Renal pelvis (tissue), 1 donor: ENCODE measurements at regions not wholly inside any gene's neighbourhood (a gene's known extent, or its start where the extent isn't known, plus 50 kb on each side); places are given as distances from the start of the nearest gene placed in this dataset.

Experiments
- DNase-seq: peaks from one replicate; pipeline ENCODE4 v3.0.0-alpha.2; 2013

DNA sequence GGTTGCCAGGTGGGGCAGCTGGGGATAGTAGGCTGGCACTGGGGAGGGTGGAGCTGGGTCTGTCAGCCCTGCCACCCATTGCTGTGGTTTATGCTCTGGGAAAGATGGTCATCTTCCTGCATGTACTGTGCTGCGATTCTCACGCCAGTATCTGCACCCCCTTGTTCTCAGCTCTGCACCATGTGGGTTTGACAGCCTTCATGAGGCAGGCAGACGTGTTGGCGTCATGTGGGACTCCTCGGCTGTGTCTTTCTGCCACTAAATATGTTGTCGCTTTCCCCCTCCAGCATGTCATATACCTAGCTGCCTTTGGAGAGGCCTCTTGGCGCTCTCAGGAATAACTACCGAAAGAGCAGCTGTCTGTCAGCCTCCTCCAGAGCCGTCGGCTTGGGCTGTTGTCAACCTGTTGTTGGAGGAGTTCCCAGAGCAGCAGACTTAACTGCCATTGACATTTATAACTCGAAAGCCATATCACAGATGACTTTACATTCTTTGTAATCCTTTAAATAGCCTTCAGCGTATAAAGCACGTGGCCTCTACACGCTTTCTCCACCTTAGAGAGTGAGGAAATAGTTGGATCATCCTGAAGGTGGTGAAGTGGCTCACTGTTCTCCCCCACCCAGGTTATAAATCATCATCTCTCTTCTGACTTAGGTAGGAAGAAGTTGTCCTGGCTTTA is 80.4 kb upstream of the MGAT5 start:
- no peak for DNase-seq

DNA sequence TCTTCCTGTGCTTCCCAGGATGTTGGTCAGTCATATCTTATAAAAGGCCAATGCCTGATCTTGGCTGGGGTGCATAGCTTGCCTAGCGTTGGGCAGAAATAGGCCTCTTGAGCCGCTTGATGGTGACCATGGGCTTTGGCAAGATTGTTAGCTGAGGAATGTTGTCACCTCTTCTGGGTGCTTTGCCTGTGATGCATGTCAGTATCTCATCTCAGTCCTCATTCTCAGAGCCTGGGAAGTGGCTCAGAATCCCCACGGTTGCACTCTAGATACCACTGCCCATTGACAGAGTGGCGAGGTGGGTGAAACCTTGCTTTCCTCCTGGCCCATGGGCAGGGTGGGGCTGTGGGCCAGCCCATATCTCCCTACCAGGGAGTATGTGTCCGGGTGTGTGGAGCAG is 79.2 kb upstream of the MGAT5 start:
- no peak for DNase-seq

GRCh38 chr2:134175834-134176233 is 78.0 kb upstream of the MGAT5 start:
- DNase-seq: no peak

DNA sequence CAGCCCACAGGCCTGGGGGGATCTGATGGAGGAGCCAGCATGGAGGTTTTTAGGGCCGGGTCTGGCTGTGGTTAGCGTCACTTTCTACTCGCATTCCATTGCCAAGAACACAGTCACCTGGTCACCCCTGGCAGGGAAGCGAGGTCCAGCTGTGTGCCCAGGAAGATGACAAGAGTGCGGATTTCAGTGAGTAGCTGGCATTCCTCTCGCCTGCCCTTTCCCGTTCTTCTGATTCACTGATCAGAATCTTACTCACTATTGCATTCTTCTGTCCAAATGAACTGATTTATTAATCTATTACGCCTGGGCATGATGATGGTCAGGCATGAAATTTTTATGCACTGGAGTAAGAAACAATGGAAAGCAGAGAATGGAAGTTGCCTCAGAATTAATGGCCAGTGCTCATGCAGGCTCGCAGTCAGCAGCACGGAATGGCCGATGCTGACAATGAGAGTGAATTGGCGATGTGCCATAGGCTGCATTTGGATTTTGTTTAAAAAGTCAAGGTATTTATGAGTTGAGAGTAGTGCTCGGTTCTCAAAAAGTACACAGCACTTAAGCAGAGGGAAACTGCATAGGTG is 76.4 kb upstream of the MGAT5 start:
- no peak for DNase-seq

DNA sequence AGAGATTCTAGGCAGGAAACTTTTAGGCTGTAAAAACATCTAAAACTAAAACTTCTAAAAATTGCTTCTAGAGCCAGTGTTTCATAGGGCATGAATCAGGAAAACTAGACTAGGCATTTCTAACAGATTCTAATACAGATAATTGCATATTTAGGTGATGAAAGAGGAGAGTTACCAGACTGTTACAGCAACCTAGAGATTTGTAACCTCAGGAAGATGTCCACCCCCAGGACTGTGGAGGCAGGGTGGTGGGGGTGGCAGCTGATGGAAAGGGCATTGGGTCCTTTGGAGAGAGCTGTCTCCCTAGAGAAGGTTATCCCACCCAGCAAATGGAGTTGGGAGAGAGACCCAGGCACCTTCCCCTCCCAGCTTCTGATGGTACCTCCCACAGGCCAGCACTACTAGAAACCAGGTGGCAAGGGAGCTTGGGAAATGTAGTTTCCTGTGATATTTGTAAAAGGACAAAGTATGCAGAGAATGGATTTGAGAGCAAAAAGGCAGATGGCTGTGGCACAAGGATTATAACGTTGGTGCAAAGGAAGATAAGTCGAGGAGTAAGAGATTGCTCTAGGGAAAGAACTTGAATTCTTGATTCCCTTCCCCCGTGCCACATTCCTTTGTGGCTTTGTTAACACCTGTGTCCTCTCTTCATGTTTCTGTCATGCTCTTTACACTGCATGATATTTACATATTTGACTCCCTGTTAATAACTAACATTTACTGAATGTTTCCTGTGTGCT is 75.6 kb upstream of the MGAT5 start:
- DNase-seq: no peak

DNA sequence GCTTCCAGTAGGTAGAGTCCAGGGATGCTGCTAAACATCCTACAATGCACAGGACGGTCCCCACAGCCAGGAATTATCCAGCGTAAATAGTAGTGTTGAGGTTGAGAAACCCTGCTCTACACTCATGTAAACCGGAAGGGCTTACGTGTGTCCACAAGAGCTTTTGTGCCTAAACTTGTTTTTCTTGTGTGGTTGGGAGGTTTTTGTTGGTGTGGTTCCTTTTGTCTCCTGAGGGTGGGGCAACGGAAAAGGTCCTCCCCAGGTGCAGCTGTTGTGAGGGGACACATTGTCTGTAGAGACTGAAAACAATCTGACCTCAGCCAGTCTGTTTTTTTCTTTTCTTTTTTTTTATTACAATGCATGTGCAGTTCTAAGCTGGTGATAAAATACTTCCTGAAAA is 72.7 kb upstream of the MGAT5 start:
- DNase-seq: no peak

- no peak for DNase-seq
Measured at GRCh38 chr2:134183679-134184078, 70.2 kb upstream of the MGAT5 start.

- DNase-seq: no peak
Measured at GRCh38 chr2:134185639-134186038, 68.2 kb upstream of the MGAT5 start.

- DNase-seq: no peak
Measured at GRCh38 chr2:134189009-134189720, 64.7 kb upstream of the MGAT5 start.

DNA sequence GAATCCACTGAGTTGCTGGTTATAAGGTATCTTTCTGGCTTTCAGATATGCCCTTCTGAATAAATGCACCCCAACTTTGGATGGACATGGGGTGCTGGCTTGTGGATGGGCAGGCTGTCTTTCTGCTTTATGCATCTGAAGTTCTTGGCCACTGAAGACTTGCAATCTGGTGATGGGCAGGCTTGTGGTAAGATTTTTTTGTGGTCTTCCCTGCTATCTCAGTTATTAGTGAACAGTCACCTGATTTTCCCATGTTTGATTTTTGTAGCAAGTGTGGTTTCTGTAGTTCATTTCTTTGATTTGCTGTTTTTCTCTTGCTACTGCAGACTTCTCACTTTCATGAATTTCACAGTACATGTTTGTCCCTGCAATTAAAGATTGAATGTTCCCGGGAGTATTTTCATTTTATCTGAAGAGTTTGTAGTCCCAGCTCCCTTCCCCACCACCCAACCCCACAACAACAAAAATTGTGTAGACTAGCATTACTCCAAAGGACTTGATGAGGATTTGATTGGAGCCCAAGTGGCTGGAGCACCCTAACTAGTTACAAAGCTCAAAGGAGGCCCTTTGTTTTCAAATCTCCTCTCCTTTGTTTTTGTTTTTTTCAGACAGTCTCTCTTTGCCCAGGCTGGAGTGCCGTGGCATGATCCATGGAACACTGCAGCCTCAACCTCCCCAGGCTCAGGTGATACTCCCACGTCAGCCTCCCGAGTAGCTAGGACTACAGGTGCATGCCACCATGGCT is 63.6 kb upstream of the MGAT5 start:
- no peak for DNase-seq

DNA sequence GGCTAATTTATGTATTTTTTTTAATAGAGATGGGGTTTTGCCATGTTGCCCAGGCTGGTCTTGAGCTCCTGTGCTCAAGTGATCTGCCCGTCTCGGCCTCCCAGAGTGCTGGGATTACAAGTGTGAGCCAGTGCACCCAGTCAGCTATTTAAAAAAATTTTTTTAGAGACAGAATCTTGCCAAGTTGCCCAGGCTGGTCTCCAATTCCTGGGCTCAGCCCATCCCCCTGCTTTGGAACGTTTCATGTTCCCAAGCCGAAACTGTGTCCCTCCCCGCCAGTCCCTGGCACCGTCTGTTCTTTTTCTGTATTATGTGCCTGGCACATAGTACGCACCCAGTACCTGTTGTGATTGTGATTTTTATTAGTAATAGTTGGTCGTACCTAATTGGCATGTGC is 63.1 kb upstream of the MGAT5 start:
- no peak for DNase-seq

- DNase-seq: no peak
Measured at GRCh38 chr2:134191835-134192234, 62.0 kb upstream of the MGAT5 start.

DNA sequence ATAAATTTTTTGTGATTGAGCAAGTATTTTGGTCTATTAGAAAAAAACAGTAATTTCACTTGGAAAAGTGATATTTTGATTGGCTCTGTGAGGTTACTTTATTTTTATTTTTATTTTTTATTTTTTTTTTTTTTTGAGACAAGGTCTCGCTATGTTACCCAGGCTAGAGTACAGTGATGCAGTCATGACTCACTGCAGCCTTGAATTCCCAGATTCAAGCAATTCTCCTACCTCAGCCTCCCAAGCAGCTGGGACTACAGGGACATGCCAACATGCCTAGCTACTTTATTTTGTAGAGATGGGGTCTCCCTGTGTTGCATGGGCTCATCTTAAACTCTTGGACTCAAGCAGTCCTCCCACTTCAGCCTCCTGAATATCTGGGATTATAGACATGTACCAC is 60.9 kb upstream of the MGAT5 start:
- DNase-seq: no peak

DNA sequence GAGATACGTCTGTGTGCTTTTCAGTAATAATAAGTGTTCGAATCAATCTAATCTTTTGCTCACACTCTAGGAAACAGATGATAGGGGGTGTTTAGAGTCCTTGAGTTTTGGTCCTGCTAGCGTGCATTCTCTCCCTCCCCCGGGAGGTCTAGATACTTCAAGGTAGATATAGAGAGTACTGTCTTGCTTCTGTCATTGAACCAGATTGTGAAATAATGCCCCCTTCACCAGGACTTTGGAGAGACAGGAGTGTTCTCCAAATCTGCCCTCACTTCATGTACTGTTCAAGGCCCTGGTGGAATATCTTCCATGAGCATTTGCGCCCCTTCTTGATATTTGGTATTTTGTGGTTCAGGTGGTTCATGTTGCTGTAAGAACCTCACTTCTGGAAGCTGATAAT is 59.4 kb upstream of the MGAT5 start:
- no peak for DNase-seq

DNA sequence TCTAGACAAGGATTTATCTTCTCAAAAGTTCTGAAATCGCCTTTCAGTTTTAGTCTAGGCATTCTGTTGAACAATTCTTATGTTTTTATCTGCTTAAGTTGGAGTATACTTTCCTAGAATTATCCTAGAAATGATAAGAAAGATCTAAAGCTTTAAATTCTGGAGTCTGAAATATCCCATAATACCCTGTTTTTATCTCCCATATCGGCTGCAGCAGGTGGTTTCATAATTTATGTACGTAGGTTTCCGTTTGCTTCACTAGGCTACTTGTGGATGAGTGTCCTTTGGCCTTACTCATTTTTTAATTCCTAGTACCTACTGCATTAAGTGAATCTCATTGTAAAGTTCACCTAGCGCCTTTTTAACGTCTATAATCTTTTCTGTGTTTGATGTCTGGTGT is 58.5 kb upstream of the MGAT5 start:
- DNase-seq: no peak

- no peak for DNase-seq
Measured at GRCh38 chr2:134197445-134197844, 56.4 kb upstream of the MGAT5 start.

DNA sequence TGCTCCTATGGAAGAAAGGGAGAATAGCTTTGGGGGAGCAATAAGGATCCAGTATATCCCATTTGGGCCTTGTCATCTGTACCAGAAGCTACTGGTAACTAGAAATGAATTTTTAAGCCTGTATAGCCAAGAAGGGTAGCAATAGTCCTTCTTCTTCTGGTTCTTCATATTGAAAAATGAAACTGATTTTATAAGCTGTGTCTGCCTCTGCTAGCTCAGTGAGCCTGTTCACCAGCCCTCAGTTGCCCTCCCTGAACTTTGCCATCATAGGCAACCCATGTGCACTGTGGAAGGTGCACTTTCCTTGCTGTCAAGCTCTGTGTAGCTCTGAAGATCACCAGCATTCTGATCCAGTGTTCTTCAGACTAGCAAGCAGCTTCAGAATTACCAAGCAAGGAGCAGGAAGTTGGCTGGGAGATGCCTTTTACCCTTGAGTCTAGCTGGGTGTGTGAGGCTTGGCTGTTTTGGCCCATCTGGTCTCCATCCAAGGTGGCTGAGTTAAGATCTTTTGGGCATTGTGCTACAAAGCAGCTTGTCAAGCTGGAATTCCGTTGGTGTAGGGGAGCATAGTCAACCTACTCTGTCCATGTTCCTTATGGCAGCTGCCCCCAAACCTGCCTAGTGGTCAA is 55.8 kb upstream of the MGAT5 start:
- no peak for DNase-seq

DNA sequence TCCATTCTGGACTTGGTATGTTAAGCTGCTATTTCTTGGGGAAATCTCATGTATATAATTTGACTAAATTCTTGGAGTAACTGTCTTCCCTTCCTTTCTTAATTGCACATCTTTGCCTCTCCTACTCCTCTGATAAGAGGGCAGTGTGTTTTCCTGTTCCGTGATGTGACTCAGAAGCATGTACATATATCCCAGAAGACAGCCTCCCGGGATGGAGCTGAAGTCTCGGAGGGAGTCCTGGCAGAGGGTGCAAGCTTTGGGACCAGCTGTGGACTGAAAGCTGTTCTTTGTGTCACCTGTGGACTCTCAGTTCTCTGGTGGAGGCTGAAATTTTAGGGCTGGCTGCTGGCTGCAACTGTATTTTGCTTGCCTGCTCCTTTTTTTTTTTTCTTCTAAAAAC is 54.7 kb upstream of the MGAT5 start:
- no peak for DNase-seq

- no peak for DNase-seq
Measured at GRCh38 chr2:134200036-134200618, 53.7 kb upstream of the MGAT5 start.

DNA sequence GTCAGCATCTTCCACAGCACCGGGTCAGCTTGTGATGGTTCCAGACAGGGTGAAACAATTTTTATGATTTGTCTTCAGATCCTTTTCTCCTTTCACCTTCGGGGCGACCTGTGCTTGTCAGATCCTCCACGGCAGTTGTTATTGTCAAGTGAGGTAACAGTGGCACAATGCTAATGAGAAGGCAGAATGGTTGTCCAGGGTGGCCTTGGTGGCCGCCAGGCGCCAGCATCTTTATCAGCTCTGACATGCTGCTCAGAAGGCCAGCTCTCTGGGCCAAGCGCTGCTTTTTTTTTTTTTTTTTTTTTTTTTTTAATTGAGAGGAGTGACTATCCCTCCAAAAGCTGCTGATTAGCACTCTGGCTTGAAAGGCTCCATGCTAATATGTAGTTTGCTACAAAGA is 52.3 kb upstream of the MGAT5 start:
- no peak for DNase-seq

- no peak for DNase-seq
Measured at GRCh38 chr2:134202371-134202770, 51.5 kb upstream of the MGAT5 start.
